ENCODE measurements at regions not wholly inside any gene's neighbourhood (a gene's known extent, or its start where the extent isn't known, plus 50 kb on each side); places are given as distances from the start of the nearest gene placed in this dataset.
A peak's percentile ranks its signal among the peaks of the same experiment; 100 is the strongest.
"Not testable (repeated sequence)": the region's sequence is repeated elsewhere in the genome, so short reads cannot be mapped to it uniquely, and the experiment has no call there.

DNA sequence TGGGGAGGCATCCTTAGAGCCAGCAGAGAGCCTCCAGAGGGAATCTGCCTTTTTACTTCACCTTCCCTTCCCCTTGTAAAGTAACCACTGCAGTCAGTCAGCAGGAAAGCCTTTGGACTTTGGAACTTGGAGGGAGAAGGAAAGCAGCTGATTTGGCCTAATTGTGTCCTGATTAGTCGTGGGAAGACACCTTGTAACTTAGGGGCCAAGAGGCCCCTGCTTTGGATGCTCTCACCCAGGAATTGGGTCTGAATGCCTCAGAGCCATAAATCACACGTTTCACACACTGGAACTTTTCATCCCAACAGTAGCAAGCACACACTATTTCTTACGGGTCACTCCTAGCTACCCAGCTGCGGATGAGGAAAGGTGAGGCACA, 81.0 kb upstream of the PPM1B start:
- peak overlapping the region; percentile 85 for H3K27ac ChIP-seq

DNA sequence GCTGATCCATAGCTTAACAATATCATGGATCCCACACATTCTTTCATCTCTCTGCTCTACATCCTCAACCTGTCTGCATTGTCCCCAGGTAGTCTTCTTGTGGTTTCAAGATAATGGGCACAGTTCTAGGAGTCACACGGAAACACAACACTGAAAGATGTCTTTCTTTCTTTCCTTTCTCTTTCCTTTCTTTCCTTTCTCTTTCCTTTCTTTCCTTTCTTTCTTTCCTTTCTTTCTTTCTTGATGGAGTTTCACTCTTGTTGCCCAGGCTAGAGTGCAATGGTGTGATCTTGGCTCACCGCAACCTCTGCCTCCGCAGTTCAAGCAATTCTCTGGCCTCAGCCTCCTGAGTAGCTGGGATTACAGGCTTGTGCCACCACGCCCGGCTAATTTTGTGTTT, 76.2 kb upstream of the PPM1B start:
- not testable (repeated sequence) for H3K27ac ChIP-seq

More for the DNA sequence above, 81.0 kb upstream of the PPM1B start:
- TF ChIP-seq, protein P1, sequence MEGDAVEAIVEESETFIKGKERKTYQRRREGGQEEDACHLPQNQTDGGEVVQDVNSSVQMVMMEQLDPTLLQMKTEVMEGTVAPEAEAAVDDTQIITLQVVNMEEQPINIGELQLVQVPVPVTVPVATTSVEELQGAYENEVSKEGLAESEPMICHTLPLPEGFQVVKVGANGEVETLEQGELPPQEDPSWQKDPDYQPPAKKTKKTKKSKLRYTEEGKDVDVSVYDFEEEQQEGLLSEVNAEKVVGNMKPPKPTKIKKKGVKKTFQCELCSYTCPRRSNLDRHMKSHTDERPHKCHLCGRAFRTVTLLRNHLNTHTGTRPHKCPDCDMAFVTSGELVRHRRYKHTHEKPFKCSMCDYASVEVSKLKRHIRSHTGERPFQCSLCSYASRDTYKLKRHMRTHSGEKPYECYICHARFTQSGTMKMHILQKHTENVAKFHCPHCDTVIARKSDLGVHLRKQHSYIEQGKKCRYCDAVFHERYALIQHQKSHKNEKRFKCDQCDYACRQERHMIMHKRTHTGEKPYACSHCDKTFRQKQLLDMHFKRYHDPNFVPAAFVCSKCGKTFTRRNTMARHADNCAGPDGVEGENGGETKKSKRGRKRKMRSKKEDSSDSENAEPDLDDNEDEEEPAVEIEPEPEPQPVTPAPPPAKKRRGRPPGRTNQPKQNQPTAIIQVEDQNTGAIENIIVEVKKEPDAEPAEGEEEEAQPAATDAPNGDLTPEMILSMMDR (conservative IDR thresholded peaks at IDR 0.05) = no peak

DNA sequence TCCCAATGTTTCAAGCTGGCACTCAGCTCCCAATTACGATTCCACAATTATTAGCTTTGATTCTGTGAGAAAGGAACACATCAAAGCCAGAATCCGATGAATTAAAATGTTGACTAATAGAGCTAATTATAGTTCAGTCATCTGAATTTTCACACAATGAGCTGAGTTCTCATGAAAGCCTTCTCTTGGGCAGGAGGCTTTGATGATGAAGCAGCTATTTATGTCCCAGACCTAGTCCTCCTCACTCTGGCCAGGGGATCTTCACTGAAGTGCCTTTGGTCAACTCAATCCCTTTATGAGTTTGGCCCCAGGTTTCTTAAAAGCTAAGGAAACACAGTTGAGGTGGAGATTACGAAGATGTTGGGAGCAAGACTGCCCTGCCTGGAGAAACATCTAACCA, 74.7 kb upstream of the PPM1B start:
- no peak overlapping the region for H3K27ac ChIP-seq
- TF ChIP-seq, protein P1 (conservative IDR thresholded peaks at IDR 0.05) = no peak

DNA sequence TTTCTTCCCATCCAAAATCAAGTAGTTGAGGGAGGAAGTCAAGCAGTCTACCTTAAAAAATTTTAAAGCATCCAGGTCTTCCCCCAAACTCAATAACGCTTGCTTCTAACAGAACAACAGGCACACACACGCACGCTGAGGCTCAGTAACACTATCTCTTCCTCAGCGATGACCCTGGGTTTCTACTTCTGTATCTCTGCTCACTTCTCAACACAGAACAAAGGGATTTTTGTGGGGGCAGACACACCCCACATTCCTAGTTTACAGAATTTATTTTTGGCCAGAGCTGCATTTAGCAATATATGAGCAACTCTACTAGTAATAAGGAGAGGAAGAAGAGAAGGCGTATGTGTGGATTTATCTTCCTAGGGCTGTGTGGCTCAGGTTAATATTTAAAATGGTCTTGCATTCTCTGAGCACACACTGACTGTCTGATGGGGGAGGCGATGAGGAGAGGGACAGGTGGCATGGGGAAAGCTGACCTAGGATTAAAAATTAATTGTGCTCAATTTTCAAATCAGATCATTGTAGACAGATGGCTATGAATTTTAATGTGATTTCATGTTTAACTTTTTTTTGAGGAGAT, 71.3 kb upstream of the PPM1B start:
- TF ChIP-seq, protein P1 (conservative IDR thresholded peaks at IDR 0.05) = no peak
- no peak overlapping the region for H3K27ac ChIP-seq

DNA sequence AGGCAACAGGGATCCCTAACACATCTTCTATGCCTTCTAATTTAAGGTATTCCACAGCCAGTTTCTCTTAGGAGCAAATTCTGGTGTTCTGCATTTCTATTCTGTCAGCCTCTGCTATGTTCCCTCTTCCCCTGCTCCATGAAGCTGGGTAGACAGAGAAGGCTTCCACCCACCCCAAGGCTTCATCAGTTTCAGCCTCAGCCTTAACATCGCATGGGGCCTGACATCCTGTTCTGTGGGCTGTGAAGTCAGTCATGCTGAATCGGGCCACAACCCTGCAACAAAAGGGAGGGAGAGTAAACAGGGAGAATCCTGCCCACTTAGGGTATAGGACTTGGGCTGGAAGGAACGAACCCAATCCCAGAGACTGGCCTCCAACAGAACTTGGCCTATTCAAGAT, 70.6 kb upstream of the PPM1B start:
- TF ChIP-seq, protein P1 (conservative IDR thresholded peaks at IDR 0.05) = no peak
- no peak overlapping the region for H3K27ac ChIP-seq

DNA sequence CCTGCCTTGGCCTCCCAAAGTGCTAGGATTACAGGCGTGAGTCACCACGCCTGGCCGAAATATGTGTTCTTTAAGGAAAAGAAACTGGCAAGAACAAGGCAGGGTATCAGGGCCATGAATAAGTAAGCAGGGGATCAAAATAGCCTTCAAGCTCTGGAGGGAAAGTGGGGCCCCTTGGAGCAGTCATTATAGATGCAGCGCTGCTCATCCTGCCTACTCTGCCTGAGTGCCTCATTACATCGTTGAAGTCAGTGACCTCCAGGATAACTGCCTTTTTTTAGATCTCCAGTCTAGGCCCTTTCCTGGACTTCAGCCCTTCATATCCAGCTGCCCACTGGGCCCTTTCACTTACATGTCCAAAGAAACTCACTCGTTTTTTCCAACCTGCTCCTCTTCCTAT, 69.8 kb upstream of the PPM1B start:
- no peak overlapping the region for H3K27ac ChIP-seq
- TF ChIP-seq, protein P1 (conservative IDR thresholded peaks at IDR 0.05) = no peak

DNA sequence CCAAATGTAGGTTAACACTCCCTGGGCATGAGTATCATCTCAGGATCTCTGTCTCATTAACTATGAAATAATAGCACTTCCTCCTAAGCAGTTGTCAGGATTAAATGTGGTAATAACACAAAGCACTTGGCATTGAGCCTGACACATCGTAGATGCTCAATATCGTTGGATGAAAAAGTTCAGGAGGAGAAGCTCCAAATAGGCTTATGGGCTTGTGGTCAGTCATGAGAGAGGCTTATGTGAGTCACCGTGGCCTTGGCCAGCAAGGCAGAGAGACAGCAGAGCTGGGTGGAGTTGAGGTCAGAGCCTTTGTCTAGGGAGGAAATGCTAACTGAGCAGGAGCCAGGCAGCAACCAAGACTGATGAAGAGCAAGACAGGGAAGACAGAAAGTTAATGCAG, 68.3 kb upstream of the PPM1B start:
- no peak overlapping the region for H3K27ac ChIP-seq

DNA sequence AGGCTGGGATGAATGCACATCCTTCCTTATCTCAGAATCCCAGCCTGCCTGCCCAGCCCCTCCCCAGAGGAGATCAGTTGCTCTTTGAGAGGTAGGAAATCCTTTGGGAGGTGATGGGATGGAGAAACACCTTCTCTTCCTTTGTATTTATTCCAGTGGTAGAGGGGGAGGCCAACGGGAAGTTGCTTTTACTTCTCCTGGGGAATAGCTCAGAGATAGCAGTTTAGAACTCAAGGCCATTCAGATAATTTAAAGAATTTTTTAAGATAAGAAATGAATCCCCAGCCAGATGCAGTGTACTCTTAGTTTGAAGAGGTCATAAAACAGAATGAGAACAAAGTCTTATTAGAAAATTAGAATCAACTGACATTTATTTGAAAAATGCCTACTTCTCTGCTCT, 67.4 kb upstream of the PPM1B start:
- H3K27ac ChIP-seq = no peak overlapping the region

More for the DNA sequence above, 68.3 kb upstream of the PPM1B start:
- TF ChIP-seq, protein P1 (conservative IDR thresholded peaks at IDR 0.05) = no peak

More for the DNA sequence above, 67.4 kb upstream of the PPM1B start:
- TF ChIP-seq, protein P1 (conservative IDR thresholded peaks at IDR 0.05) = no peak

All from VCaP (cell line).